Endothelial cell (in vitro differentiated cells): ENCODE measurements at regions not wholly inside any gene's neighbourhood (a gene's known extent, or its start where the extent isn't known, plus 50 kb on each side); places are given as distances from the start of the nearest gene placed in this dataset.

Experiments used
- DNase-seq: peaks from one replicate; pipeline ENCODE4 v3.0.0; 2021; ENCODE audit warnings: low spot score
- H3K27ac Mint-ChIP-seq: one replicate; pipeline ENCODE4 v1.8.0; 2021; ENCODE audit warnings: mixed read lengths, inconsistent platforms; ENCODE audit not compliant: unreplicated experiment
- H3K27me3 Mint-ChIP-seq: one replicate; pipeline ENCODE4 v1.8.0; 2021; ENCODE audit warnings: mild to moderate bottlenecking, moderate library complexity, mixed read lengths, inconsistent platforms; ENCODE audit not compliant: unreplicated experiment
- H3K36me3 Mint-ChIP-seq: one replicate; pipeline ENCODE4 v1.8.0; 2021; ENCODE audit warnings: mild to moderate bottlenecking, low read depth, mixed read lengths, inconsistent platforms; ENCODE audit not compliant: unreplicated experiment
- H3K4me1 Mint-ChIP-seq: one replicate; pipeline ENCODE4 v1.8.0; 2021; ENCODE audit warnings: mild to moderate bottlenecking, mixed read lengths, inconsistent platforms; ENCODE audit not compliant: unreplicated experiment
- H3K4me3 Mint-ChIP-seq: one replicate; pipeline ENCODE4 v1.8.0; 2021; ENCODE audit warnings: mild to moderate bottlenecking, mixed read lengths, inconsistent platforms; ENCODE audit not compliant: unreplicated experiment
- H3K9me3 Mint-ChIP-seq: one replicate; pipeline ENCODE4 v1.8.0; 2021; ENCODE audit warnings: mixed read lengths, inconsistent platforms; ENCODE audit not compliant: unreplicated experiment
- CTCF ChIP-seq: fragments of 200-600 bp; sonication (generic); IDR thresholded peaks from one replicate; pipeline ENCODE4 v1.5.0; 2021; ENCODE audit warnings: antibody characterized with exemption; ENCODE audit not compliant: unreplicated experiment

GRCh38 chr5:40331616-40332015 is 348.1 kb upstream of the PTGER4 start:
- Mint-ChIP-seq H3K36me3 (no peaks in the 10 kb centered on the region), H3K4me3 (no peak overlapping the region), H3K27me3 (no peaks in the 10 kb centered on the region), H3K27ac (no peak overlapping the region), H3K4me1 (no peaks in the 10 kb centered on the region), H3K9me3 (no peaks in the 10 kb centered on the region)
- no peak for TF ChIP-seq CTCF
- no peak for DNase-seq

- no peak for DNase-seq
- no peak for TF ChIP-seq CTCF
- Mint-ChIP-seq H3K4me3 (no peak overlapping the region), H3K36me3 (no peaks in the 10 kb centered on the region), H3K27me3 (no peaks in the 10 kb centered on the region), H3K9me3 (no peaks in the 10 kb centered on the region), H3K27ac (no peak overlapping the region), H3K4me1 (peaks cover 14% of the 10 kb centered on the region)
These were observed 358.2 kb upstream of the PTGER4 start for GRCh38 chr5:40321514-40321913.

GRCh38 chr5:40318395-40318794 is 361.3 kb upstream of the PTGER4 start:
- no peak overlapping the region for H3K27ac Mint-ChIP-seq
- no peak overlapping the region for H3K4me3 Mint-ChIP-seq
- H3K27me3 Mint-ChIP-seq, result no peaks in the 10 kb centered on the region
- H3K4me1 Mint-ChIP-seq, result peaks cover 10% of the 10 kb centered on the region
- H3K9me3 Mint-ChIP-seq, result no peaks in the 10 kb centered on the region
- DNase-seq, result no peak
- no peaks in the 10 kb centered on the region for H3K36me3 Mint-ChIP-seq
- no peak for TF ChIP-seq CTCF

GRCh38 chr5:40317023-40317422 is 362.7 kb upstream of the PTGER4 start:
- Mint-ChIP-seq H3K27me3 (no peaks in the 10 kb centered on the region), H3K27ac (no peak overlapping the region), H3K9me3 (no peaks in the 10 kb centered on the region), H3K4me1 (peaks cover 10% of the 10 kb centered on the region), H3K4me3 (no peak overlapping the region), H3K36me3 (no peaks in the 10 kb centered on the region)
- no peak for TF ChIP-seq CTCF
- no peak for DNase-seq

- no peaks in the 10 kb centered on the region for H3K36me3 Mint-ChIP-seq
- no peaks in the 10 kb centered on the region for H3K27me3 Mint-ChIP-seq
- no peak overlapping the region for H3K27ac Mint-ChIP-seq
- TF ChIP-seq CTCF, result no peak
- H3K9me3 Mint-ChIP-seq, result no peaks in the 10 kb centered on the region
- DNase-seq, result no peak
- peaks cover 10% of the 10 kb centered on the region for H3K4me1 Mint-ChIP-seq
- no peak overlapping the region for H3K4me3 Mint-ChIP-seq
These were observed 364.6 kb upstream of the PTGER4 start for GRCh38 chr5:40315126-40315525.
